Stimulated activated naive CD8-positive, alpha-beta T cell treated with anti-CD3 and anti-CD28 coated beads, Interleukin-15, Interleukin-2, amounts not matched to agents 100 U/mL and 50 U/mL, for 24 hours (primary cell): ENCODE measurements at regions not wholly inside any gene's neighbourhood (a gene's known extent, or its start where the extent isn't known, plus 50 kb on each side); places are given as distances from the start of the nearest gene placed in this dataset.

Source experiments
- ATAC-seq: fragments of 150-1000 bp; cut with Tn5 transposase; one replicate; pipeline ENCODE4 v1.10.0; 2021
- DNase-seq: peaks from one replicate; pipeline ENCODE4 v3.0.0; 2021

DNA sequence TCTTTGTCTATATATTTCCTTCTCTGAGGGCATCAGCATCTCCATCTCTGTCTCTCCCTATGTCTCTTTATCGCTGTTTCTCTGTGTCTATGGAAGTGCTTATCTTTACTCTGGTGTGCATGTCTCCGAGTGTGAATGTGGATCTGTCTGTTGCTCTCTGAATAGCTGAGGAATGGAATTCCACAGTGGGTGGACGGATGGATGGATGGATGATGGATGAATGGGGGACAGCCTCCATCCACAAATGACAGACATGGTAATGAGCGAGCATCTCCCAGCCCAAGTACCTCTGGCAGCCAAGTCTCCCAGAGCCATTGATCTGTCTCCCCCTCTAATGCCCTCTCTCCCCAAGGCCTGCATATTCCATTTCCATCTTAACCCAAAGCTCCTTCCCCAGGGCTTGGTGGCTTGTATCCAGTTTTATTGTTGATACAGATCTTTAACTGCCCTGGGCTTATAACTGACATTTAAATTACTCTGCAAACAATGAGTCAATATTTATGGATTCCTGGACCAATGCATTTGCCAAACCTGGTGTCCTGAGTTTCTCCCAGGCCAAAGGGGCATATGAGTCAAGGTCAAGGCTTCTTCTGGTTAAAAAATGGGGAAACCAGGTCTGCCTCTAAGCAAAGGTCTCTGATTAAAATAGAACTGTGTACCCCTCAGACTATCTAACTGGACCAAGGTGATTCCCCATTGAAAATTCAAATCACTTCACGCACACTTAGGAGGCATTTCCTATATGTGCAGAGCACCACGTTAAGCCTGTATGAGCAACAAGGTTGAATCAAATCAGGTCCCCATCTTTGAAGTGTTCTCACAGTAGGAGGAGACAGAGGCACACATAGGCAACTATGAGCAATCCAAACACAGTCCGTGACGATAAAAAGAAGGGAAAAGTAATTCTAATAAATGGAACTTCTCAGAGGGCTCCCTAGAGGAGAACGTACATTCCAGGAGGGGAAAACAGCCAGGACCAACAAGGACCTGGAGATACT, 109.9 kb downstream of the TLE3 start:
- no peak for ATAC-seq
- DNase-seq = no peak

DNA sequence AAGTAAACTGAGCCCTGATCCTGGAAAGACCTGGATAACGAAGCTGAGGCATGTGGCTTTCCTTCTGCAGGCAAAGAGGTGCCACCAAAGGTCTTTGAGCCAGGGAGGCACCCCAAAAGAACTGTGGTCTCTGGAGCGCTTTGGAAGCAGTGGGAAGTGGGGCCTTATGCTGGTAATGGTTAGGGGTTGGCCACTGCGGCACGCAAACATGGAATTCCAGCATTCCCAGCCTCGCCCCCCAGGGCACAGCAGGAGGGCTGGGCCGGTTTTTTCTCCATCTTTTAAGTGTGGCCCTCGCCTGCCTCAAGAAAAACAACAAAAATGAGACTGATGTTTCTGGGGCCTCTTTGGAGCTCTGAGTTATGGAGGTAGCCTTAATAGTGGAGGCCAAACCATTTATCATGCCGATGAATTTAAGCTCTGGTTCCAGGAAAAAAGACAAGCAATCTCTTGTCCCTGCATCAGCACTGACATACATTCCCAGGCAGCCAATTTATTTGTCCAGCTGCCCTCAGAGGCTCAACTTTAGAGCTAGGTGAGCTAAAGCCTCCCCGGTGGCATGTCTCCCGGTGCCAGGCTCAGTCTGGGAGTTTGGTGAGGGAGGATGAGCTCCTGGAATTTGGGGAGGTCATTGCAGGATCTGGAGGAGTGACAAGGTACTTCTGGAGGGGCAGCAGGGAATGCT, 109.0 kb downstream of the TLE3 start:
- no peak for ATAC-seq
- no peak for DNase-seq

DNA sequence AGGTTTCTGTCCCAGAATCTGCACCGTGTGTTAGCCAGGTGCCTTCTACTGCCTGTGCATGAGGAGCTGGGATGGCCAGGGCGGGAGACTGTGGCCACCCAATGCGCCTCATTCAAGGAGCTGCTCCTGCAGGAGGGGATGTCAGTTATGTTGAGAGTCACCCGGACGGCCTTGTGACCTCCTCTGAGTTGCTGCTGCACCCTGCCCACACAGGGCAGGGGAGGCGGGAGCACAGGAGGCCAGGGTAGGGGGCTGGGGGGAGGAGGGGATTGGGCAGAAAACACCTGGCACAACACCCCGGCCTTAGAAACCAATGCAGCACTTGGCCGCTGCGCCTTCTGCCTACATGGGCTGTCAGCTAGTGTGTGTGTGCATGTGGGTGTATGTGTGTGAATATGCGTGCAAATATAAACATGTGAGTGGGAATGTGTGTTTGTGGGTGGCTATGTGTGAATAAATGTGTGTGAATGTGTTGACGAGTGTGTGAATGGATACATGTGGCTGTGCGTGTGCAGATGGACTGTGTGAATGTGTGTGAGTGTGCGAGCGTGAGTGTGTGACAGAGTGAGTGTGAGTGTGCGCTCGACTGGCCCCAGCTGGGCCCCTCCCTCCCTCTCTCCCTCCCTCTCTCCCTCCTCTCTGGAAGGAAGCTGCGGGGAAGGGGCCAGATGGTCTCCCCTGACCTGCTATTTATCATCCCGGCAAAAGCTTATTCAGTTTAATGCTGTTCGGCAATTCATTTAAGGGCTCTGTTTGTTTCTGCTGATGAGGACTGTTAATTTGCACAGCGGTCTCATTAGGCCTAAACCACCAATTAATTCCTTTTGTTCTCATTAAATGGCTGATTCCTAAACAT, 106.9 kb downstream of the TLE3 start:
- DNase-seq = no peak
- no peak for ATAC-seq

DNA sequence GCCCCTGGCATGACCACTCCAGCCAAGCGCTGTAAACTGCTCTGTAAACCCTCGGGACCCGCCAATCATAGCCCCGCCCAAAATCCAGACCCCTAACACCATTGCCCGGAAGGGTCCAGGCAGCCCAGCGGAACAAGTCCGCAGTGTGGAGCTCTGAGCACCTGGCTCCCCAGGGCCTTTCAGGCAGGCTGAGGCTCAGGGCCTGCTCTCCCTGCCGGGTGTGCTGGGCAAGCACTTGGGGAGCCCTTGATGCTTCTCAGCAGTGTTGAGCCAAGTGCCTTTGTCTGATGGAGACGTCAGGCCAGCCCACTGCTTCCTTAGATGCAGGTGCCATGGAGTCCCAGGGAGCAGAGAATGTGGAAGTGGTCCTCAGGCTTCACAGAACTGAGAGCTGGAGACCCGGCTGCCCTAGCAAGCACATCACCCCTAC, 106.2 kb downstream of the TLE3 start:
- DNase-seq (no peak), ATAC-seq (no peak)

DNA sequence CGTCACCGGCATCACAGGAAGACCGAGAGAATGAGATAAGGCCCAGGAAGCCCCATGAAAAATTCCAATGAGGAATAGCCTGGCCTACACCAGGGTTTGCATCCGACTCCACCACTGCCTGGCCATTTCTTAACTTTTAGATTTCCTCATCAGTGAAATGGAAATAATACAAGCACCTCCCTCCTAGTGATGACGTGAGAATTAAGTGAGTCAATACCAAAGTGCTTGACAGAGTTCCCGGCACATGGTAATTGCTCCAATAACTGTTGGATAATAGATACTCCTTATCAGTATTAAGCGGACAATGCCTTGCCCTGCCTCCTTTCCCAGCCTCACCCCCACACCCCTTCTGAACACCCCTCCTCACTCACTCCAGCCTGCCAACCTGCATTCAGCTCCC, 105.4 kb downstream of the TLE3 start:
- ATAC-seq (no peak), DNase-seq (no peak)

DNA sequence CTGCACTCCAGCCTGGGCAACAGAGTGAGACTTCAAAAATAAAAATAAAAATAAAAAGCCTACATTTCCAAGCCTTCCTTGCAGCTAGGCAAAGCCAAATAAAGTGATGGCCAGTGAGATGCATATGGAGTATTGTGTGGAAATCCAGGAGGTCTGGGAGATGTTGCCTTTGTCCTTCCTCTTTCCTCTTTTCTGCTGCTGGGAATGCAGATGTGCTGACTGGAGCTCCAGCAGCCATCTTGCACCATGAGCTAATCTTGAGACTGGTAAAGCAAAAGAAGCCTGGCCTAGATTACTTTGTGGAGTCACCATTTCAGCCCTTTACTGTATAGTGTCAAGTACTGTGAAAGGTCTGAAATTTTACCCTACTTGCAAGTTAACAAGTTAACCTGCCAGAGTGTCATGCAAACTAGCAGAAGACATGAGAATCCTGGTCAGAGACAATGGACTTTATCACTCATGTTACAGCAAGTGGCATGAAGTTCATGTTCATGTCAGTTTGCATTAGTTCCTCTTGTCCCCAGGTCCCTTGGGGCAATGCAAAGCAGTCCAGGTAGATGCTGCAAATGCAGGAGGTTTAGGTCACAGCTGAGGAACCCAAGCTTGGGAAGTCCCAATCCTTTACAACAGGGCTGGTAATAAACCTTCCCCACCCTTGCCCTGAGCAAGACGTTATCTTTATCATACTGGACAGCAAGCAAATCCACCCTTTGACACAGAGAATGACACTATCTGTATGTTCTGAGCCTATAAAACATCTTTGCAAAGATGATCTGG, 103.1 kb downstream of the TLE3 start:
- DNase-seq = no peak

DNA sequence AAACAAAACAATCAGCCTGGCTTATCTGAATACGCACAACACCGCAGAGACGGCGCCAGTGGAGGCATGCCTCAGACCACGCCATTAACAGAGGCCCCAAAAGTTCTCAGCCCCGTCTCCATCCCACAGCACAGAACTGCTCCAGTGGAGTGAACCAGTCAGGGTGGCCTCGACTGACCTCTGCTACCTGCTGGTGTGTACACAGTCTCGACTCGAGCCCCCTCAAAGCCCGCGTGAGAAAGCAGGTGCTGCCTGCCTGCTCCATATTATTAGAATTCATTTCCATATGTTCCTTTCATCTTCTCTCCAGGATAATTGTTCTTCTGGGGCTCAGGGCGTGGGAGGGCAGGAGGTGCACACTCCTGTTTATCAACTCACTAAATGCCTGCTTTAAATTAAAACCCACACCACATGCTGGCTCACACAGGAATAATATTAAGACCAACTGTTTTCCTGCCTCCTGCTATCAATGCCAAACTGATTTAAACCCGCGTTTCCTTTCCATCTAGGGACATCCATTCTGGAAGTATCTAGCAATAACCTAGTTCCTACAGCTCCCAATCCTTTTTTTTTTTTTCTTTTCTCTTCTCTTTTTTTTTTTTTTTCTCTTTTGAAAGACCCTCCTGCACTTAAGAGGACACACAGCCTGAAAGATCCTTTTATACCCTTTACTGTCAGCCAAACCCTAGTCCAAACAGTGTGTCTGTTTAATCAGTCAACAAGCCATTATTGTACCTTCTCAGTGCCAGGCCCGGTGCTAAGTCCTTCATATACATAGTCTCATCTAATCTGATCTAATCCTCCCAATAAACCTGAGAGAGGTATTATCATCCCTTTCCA, 101.2 kb downstream of the TLE3 start:
- ATAC-seq = no peak
- DNase-seq = no peak

More for the DNA sequence above, 103.1 kb downstream of the TLE3 start:
- no peak for ATAC-seq

DNA sequence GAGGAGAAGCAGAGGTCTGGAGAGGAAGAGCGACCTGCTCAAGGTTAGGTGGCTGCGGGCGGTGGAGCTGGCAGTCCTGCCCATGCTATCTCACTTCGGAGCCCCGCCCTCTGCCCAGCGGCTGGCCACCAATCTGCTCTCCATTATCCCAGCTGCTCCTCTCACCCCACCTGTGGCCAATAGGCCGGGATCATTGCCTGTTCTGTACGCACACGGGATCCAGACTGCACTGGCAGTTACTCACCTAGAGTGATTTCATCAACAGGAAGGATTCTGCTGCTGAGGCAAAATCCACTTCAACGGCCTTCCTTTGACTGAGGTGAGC, 100.6 kb downstream of the TLE3 start:
- no peak for ATAC-seq
- no peak for DNase-seq
